H1 (cell line): ENCODE measurements at regions not wholly inside any gene's neighbourhood (a gene's known extent, or its start where the extent isn't known, plus 50 kb on each side); places are given as distances from the start of the nearest gene placed in this dataset.

Experiments
- CTCF ChIP-seq, 3 experiments: IDR thresholded peaks; 1 replicate in 2 of 3; 2 replicates in 1 of 3; pipeline versions ENCODE4 v1.5.1 to v1.6.1; 2011; ENCODE audit warnings: low read length in 3 of 3, mild to moderate bottlenecking in 3 of 3, inconsistent platforms in 2 of 3, low read depth in 1 of 3, moderate library complexity in 1 of 3; ENCODE audit not compliant: insufficient read depth in 1 of 3; ENCODE audit errors: control extremely low read depth in 1 of 3
- FOSL1 ChIP-seq: IDR thresholded peaks from 2 replicates; pipeline ENCODE4 v1.6.1; 2011; ENCODE audit warnings: mild to moderate bottlenecking, low read depth, low read length, moderate library complexity; ENCODE audit not compliant: insufficient read depth

- TF ChIP-seq CTCF (IDR thresholded peaks at IDR 0.05; ENCODE audit: control extremely low read depth in 1 of 3, insufficient read depth in 1 of 3, low read depth in 1 of 3, low read length in 3 of 3) (no peak), FOSL1 (no peak)
Observed at GRCh38 chr1:102535829-102536505, 539.2 kb upstream of the OLFM3 start.
